Activated gamma-delta T cell treated with anti-CD3 and anti-CD28 coated beads, Interleukin-2, amount 50 U/mL, for 16 hours (primary cell): ENCODE measurements at regions not wholly inside any gene's neighbourhood (a gene's known extent, or its start where the extent isn't known, plus 50 kb on each side); places are given as distances from the start of the nearest gene placed in this dataset.

Experiments used
- DNase-seq: peaks from one replicate; pipeline ENCODE4 v3.0.0-alpha.2; 2020; ENCODE audit warnings: low read depth

DNA sequence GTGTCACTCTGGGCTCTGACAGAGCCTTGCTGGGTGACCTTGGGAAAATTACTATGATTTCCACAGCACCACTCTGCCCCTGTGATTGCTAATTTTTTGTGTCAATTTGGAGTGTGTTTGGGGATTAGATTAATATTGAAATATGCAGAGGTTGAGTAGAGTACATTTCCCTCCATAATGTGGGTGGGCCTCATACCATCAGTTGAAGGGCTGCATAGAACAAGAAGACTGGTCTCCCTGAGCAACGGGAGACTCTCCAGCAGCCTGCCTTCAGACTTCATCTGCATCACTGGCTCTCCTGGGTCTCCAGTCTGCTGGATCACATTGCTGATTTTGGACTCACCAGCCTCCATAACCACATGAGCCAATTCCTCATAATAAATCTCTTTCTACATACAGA is 313.7 kb downstream of the TNS1 start:
- no peak for DNase-seq

DNA sequence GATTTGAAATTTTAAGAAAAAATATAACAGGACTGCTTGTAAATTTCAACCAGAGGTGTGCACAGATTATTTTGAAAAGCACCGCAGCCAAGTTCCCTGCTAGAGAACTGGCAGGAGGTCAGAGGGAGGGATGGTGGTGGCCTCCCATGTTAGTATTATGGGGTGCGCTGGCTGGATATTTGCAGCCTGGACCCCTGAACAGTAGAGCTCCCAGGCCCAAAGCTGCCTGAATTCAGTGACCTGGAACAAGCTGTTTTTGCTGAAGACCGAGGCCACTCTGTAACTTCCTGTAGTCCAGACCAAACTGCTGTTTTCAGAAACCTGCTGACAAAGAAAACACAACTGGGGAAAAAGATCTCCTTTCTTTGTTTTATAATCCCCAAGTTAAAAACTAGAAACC is 314.3 kb downstream of the TNS1 start:
- no peak for DNase-seq

DNA sequence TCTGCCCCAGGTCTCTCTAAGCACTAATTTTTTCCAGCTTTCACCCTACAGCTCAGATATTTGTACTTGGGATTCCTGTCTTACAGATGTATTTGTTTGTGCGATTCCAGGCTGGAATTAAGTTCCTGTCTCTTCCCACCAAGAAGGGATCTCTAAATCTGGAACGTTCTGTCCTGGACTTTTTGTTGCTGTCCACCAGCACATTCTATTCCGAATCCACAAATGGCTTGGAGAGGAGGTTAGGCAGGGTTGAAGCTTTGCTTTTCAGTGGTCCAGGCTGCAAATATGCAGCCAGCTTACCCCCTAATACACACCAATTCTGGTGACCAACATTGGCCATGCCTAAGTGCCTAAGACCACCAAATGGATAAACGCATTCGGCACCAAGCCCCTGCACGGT is 315.0 kb downstream of the TNS1 start:
- no peak for DNase-seq

DNA sequence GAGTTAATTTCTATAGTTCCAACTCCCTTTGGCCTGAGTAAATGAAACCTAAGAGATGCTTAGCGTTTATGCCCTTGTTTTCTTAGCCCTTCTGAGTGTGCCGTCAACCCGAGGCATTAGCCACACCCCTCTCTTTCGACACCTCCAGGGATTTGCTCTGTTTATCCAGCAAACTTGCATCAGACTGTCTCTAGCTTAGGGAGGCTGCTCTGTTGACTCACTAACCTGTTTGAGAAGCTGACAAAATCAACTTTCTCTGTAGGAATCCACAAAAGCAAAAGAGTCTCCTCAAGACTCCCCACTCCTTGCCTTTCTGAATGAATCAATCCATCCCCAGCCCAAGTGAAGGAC is 317.6 kb downstream of the TNS1 start:
- DNase-seq: no peak

DNA sequence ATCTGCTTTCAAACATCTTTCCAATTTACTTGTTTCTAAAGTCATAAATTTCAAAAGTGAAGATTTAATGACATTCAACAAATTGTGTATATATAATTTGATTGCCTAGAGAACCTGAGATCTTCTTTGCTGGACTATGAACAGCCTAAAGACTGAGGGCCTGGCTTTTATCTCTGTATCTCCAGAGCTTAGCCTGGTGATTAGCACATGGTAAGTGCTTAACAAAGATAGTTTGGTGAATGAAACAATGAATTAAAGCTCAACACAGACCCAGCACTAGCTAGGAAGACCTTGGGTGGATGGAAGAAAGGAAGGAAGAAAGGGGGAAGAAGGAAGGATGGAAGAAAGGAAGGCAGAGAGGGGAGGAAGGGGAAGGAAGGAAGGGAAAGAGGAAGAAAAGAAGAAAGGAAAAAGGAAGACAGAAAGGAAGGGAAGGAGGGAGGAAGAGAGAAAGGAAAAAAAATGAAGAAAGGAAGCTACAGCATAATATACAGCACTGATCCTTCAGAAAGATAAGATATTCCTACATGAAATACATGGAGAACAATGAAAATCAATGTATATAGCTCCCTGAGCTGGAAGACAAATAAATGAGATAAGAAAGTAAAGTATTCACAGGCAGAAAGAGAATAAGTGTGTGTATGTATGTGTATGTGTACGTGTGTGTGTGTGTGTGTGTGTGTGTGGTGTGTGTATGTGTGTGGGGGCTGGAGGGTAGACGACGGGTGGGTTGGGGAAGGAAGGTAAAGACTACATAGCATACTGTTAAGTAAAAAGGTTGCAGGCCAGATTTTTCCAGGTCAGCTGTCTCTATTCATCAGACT is 318.2 kb downstream of the TNS1 start:
- DNase-seq: no peak

DNA sequence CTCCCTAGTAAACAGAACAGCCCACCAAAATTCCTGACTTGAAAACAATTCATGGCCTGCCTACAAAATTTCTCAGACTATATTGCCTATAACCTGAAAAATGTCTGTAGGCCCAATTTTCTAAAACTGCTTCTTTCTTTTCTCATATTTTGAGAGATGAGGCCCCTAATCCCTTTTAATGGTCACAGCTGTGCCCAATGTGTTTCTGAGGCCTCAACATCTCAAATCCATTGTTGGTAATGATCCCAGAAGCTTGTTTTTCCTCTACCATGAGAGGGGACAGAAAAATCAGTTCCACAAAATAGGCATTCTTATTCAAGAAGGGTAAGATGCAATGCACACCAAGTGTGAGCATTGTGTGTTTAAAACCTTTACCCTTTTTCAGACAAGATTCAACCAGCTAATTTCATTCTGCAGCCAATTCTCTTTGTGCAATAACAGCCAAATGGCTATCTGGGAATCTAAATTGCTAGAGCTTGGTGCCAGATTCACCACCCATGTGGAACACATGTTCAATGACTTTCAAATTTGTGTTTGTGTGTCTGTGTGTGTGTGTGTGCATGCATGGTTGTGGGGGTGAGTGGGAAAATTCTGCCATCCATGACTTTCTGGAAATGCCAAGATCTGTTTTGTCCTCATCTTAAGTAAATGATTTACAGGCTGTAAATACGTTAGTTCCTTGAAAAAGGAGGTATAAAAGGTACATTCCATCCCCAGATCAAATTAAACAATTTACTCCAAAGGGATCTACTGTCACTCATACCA is 319.5 kb downstream of the TNS1 start:
- no peak for DNase-seq

DNA sequence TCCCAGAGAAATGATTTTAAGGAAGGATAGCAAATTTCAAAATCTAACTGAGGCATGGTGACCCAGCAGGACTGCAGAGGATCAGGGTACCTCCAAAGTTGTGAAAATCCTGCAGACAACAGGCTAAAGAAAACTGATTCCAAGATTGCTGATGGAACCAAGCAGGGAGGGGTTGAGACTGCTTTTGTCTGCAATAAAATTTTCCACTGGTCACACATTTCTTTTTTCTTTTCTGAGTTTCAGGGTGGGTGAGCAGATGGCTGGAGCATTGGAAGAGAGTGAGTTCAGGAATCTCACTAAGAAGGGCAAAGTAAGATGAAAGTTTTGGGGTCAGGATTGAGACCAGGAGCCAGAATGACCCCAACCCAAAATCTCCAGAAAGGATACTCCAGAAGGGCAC is 321.0 kb downstream of the TNS1 start:
- no peak for DNase-seq

DNA sequence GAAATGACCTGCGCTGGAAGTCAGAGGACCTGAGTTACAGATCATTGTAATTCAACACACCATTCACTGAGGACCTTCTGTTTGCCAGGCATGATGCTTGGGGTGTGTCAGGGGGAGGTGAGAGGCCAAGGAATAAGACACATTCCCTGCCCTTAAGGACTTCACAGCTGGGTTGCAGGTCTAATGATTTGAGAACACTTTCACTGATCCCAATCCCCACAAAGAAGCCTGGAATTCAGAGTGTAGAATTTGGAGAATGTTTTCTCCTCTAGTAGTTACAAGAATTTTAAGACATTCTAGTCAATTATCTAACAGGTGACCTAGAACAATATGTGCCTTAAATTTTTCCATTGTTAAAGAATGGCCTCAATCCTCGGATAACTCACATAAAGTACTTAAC is 322.4 kb downstream of the TNS1 start:
- no peak for DNase-seq

DNA sequence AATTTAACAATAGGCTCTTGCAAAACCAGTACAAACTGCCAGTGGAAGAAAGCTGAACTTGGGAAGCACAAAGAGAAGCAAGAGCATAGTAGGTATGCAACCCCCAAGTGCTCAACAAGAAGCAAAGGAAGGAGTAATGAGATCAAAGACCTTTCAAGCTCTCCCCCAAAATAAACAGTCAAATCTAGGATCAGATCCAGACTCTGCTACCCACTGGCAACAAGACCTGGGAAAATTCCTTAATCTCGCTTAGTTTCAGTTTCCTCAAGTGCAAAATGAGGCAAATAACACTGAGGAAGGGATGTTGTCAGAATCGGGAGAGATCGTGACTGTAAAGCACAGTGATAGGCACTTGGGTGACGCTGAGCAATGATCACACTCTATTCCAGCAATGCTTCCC is 329.2 kb downstream of the TNS1 start:
- no peak for DNase-seq

DNA sequence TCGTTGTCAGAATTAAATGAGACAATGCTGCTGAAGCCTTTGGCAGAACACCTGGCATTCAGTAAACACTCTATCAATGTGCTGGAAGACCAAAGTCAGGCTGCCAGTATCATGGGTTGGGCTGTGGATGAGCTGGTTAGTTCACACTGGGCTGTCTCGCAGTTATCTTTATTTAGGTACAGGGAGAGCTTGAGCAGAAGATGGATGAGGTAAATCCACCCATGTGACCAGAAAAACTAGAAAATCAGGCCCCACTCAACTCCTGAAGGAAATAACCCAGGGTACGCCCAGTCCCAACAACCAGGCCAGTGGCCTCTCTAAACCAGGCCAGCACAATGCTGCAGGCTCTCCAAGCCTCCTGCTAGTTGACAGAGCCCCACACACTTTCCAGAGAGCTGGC is 330.3 kb downstream of the TNS1 start:
- DNase-seq: no peak

DNA sequence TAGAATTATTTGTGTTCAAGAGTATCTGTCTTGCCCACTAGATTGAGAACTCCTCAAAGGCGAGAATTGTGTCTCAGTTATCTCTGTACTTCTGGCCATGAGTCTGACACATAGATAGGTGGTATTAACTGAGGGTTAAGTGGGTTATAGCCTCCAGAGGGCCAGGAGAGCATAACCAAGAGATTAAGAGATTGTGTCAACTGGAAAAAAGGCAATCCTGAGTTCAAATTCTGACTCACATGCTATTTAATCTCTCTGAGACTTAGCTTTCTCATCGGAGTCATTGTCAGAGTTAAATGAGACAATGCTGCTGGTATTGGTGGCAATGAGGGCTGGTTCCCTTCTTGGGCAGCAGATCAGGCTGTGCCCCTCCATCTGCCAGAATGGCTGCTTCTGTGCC is 330.9 kb downstream of the TNS1 start:
- no peak for DNase-seq

DNA sequence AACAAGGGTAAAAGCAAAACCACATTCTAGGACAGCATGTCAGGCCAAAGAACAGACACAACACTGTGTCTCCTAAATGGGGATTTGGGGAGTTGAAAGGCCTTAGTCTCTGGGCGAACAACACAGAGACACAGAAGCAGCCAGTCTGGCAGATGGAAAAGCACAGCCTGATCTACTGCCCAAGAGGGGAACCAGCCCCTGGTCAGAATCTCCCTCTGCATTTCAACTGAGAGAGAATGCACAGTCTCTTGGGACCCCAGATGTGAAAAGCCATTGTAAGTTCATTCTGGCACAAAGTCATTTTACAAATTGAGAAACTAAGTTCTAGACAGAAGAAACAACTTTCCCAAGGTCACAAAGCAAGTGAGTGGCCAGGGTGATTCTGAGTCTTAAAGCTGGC is 331.7 kb downstream of the TNS1 start:
- no peak for DNase-seq

DNA sequence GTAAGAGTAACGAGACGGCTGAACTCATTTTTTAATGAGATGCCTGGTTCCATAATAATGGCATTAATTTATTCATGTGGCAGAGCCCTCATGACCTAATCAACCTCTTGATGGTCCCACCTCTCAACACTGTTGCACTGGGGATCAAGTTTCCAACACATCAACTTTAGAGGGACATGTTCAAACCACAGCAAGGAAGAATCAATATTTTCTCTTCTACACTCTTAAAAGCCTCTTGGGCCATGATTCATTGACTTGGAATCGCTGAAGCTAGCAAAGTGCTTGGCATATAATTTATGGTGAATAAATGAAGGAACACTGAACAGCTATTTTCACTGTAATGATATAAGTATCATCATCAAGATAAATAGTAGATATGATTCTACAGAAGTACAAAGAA is 333.0 kb downstream of the TNS1 start:
- DNase-seq: no peak

DNA sequence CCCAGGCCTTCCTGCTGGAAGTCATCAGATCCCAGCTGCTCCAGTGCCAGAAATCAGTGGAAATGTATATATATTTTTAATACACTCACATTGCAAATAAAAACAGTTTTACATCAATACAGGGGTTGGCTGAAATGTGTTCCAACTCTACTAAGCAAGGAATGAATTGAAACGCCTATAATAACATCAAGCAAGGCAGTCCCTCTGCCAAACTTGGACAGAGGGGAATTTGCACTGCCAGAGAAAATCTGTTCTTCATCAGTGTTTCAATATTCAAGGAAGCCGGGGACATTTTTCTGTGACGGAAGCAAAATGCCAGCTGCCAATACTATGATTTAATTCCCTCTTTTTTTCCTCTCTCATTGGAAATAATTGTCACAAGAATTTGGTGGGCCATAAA is 335.3 kb downstream of the TNS1 start:
- DNase-seq: no peak

DNA sequence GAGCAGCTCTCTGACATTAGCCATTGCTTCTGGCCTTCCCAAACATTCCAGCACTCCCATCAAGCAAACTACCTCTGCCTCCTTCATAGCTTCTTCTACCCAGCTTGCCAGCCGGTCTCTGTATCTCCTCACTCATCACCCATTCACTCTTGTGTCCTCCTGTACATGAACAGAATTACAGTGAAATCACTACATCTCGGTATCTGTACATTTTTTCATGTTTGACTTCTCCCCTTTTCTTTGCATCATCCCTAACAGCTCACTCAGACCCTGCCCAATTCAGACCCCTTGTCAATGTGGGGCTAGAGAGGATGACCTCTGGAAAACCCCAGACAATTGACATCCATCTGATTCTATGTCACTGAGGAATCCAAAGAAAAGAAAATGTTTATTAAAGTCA is 335.8 kb downstream of the TNS1 start:
- DNase-seq: no peak

DNA sequence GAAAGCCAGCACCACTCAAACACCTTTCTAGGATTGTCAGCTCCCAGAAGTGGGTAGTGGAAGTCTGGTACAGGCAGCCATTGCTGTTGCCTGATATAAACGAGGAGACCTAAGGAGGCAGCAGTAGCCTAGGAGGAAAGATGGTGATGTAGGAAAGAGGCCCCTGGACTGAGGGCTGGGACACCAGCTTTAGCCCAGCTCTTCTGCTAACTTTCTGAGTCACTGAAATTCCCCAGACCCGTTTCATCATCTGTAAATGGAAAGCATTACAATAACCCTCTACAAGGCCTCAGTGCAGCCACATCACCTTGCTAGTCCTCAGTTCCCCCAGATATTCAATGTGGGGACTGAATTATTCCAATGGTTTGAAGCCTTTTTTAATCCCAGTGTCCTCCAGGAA is 336.5 kb downstream of the TNS1 start:
- DNase-seq: no peak

DNA sequence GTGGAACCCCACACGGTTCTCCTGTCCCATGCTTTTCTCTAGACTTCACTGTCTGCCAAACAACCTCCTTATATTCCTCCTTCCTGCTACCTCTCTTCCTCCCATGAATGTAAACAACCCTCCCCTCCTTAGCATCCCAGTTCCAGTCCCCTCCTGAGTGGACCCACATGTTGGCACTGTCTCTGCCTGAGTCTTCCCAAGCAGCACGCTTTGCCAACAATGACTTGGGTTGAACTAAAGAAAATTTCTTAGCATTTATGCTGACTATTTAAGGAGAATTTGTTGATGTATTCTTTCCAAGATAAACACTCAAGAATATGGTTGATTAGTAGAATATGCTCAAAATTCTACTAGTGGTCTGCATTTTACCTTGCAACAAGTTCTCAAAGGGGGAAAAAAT is 338.0 kb downstream of the TNS1 start:
- DNase-seq: no peak

DNA sequence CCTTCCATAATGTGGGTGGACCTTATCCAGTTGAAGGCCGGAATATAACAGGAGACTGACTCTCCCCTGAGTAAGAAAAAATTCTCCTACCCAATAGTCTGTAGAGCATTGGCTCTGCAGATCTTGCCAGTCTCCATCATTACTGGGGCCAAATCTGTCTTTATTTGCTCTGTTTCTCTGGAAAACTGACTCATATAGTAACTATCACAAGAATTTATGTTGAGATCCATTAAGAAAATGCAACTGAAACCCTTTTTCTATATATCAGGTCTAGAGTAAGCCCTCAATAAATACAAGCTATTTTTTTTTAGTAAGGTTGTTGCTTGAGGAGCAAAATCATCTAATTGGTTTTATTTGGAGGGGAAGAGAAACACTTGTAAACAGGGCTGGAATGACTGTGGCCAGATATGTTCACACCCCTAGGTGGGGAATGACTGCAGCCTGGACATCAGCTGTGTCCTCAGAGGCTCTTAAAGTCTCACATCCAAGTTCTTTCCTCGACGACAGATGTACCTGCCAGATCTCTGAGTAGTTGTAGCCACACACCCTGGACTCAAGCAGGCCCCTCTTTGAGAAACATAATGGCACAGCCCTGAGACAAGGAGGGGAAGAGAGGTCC is 339.7 kb downstream of the TNS1 start:
- no peak for DNase-seq

DNA sequence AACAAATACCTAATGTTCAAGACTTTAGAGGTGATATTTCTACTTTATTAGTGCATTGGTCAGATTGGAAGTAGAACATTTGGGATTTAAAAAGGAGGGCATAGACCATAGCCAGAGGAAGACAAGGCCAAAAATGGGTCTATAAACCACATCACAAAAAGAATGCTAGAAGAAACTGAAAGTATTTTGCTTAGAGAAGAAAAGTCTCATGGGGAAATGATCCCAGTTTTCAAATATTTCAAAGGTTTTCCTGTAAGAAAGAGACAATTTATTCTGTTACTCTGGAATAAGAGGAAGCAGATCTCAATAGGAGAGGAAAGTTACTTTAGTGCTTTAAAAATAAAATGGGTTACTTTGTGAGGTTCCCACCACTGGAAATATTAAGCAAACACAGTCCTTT is 341.4 kb downstream of the TNS1 start:
- DNase-seq: no peak

DNA sequence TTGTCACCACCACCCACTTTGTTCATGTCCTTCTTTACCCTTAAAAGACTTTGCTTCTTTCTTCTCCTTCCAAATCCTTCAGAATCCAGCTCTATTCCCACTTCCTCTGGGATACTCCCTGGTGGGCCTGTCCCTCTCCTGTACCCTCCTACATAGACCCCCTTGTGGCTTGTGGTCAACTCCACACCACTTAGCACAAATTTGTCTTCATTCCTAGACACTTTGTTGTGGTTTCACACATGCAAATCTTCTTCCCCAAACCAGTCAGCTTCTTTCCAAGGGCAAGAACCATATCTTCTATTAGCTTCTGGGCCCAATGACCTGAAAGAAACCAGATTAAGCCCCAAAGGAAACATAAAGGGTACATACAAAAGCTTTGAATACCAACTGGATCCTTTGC is 342.4 kb downstream of the TNS1 start:
- DNase-seq: no peak

DNA sequence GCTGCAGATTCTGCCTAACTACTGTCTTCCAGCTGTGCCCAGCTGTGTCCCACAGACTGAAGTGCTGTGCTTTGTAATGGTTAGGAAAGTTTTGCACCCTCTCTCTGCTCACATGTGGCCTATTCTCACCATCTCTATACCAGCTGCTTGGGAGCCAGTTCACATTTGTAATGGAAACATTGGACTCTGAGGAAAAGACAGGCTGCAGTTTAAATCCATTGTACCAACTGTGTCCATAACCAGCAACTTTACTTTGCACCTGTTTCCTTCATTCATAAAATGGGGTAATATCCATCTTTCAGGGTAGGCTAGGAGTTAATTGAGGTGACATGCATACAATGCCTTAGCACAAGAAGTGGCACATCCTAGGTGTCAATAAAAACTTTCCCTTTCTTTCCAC is 344.0 kb downstream of the TNS1 start:
- DNase-seq: no peak

DNA sequence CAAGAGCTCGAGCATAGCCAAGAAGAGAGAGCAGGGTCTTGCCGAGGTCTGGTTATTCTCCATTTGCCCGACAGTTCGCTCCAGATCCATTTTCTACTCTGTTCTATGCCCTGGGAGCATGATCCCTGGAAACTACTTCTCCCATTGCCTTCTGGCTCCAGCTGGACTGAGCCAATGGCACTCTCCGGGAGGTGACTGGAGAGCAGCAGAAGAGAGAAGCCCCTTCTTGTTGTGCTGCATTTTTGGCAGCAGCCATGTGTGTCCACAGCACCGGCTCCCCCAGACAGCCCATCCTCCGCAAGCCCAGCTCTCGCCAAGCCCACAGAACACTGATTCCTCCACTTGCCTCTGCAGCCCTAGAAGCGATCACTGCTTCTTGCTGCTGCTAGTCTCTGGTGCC is 345.5 kb downstream of the TNS1 start:
- no peak for DNase-seq

DNA sequence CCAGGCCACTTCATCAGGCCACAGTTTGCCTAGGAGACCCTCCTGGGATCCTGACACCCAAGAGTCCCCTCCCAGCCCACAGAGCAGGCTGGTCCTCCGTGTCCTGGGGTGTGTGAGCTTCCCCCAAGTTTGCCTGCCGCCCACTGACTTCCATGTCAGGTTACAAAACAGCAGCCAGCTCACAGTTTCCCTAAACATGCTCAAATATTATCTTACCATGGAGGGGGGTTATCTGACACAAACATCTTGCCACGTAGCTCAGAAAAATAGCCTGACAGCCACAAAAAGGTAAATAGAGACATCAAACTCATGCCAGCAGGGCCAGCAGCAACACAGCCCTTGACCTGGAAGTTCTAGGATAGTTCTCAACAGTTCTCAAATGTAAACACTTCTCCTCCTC is 346.5 kb downstream of the TNS1 start:
- no peak for DNase-seq

DNA sequence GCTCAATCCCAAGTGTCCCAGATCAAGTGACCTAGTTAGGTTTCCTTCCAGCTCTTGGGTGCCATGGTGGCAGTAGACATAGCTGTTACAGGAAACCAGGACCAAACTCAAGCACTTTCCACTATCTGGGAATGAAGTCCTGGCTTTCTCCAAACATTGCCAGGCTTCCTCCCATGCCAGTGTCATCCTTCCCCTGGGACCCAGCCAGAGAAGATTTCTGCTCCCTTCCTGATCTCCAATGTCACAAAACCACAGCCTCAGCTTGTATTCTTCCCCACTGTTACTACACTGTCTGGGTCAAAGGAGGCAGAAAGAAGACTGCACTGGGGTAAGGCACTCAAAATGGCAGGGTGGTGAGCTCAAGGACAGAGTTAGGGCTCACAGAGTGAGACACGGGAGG is 347.1 kb downstream of the TNS1 start:
- DNase-seq: no peak
